GM12874 (cell line): ENCODE measurements at regions not wholly inside any gene's neighbourhood (a gene's known extent, or its start where the extent isn't known, plus 50 kb on each side); places are given as distances from the start of the nearest gene placed in this dataset.

Experiments used
- CTCF ChIP-seq: IDR thresholded peaks from 2 replicates; pipeline ENCODE4 v1.5.1; 2011; ENCODE audit warnings: low read depth, mild to moderate bottlenecking, control low read depth, low read length, moderate library complexity; ENCODE audit not compliant: insufficient read depth

- no peak for TF ChIP-seq CTCF
Observed at GRCh38 chr4:132901224-132901623, 247.9 kb upstream of the PCDH10 start.

GRCh38 chr4:132910229-132910748 is 238.8 kb upstream of the PCDH10 start:
- TF ChIP-seq CTCF = no peak

GRCh38 chr4:132918096-132918495 is 231.0 kb upstream of the PCDH10 start:
- no peak for TF ChIP-seq CTCF

- no peak for TF ChIP-seq CTCF
Observed at GRCh38 chr4:132923516-132923915, 225.6 kb upstream of the PCDH10 start.

- TF ChIP-seq CTCF = no peak
Observed at GRCh38 chr4:132934911-132935310, 214.2 kb upstream of the PCDH10 start.

GRCh38 chr4:132955146-132955545 is 193.9 kb upstream of the PCDH10 start:
- no peak for TF ChIP-seq CTCF

GRCh38 chr4:132956962-132957361 is 192.1 kb upstream of the PCDH10 start:
- no peak for TF ChIP-seq CTCF
